Peyer's patch (tissue), 4 donors: ENCODE measurements at regions not wholly inside any gene's neighbourhood (a gene's known extent, or its start where the extent isn't known, plus 50 kb on each side); places are given as distances from the start of the nearest gene placed in this dataset.

ENCODE experiments used
- CTCF ChIP-seq, 6 experiments: fragments of 450-650 bp in 4 of 6; fragments of 200-600 bp in 2 of 6; sonication (generic) in 1 of 6; IDR thresholded peaks; one replicate each; pipeline ENCODE4 v1.5.1; 2017 to 2019; ENCODE audit warnings: antibody characterized with exemption in 6 of 6, mild to moderate bottlenecking in 3 of 6, moderate library complexity in 1 of 6
- POLR2A ChIP-seq, 2 donors: fragments of 450-650 bp; IDR thresholded peaks; one replicate each; pipeline ENCODE4 v1.5.1; 2017; ENCODE audit warnings: antibody characterized with exemption in 2 of 2, mild to moderate bottlenecking in 2 of 2, moderate library complexity in 2 of 2

GRCh38 chr14:71532344-71532743 lies 399.9 kb upstream of the RGS6 start:
- TF ChIP-seq CTCF (IDR thresholded peaks at IDR 0.05) (no peak), POLR2A (IDR thresholded peaks at IDR 0.05) (no peak)
